ENCODE measurements at regions not wholly inside any gene's neighbourhood (a gene's known extent, or its start where the extent isn't known, plus 50 kb on each side); places are given as distances from the start of the nearest gene placed in this dataset.

DNA sequence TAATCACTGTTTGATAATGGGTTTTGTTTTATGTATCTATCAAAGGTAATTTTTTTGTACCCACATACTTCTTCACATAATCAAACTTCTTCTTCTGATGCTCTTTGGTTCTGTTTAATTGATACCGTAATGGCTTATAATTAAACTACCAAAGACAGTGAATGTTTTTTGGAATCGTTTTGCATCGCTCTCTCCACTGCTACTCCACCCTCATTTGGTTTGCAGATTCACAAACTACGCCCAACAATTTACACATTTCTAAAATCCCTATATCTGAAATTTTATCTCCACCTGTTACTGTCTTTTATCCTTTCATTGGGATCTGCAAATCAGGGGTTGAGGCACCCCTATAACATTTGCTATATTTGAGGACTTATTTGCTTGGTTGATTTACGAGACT is 319.6 kb downstream of the RWDD3 start:
- Mint-ChIP-seq H3K36me3 (ENCODE audit: insufficient read depth) (no peaks in the 10 kb centered on the region), H3K9me3 (peaks cover 20% of the 10 kb centered on the region), H3K4me1 (no peaks in the 10 kb centered on the region), H3K27ac (ENCODE audit: low read depth) (no peak overlapping the region), H3K27me3 (no peaks in the 10 kb centered on the region), H3K4me3 (no peak overlapping the region)
- no peak for DNase-seq (ENCODE audit: low spot score in 2 of 2)
- no peak for ATAC-seq (replicated peaks; ENCODE audit: extremely low read depth, poor library complexity, severe bottlenecking)

GRCh38 chr1:95554408-95554807 is 320.4 kb downstream of the RWDD3 start:
- Mint-ChIP-seq H3K36me3 (ENCODE audit: insufficient read depth) (no peaks in the 10 kb centered on the region), H3K4me3 (no peak overlapping the region), H3K27ac (ENCODE audit: low read depth) (no peak overlapping the region), H3K9me3 (peaks cover 23% of the 10 kb centered on the region), H3K4me1 (no peaks in the 10 kb centered on the region), H3K27me3 (no peaks in the 10 kb centered on the region)
- DNase-seq (ENCODE audit: low spot score in 2 of 2), result no peak
- ATAC-seq (replicated peaks; ENCODE audit: extremely low read depth, poor library complexity, severe bottlenecking), result no peak

GRCh38 chr1:95558791-95559190 is 324.8 kb downstream of the RWDD3 start:
- H3K4me1 Mint-ChIP-seq, result no peaks in the 10 kb centered on the region
- no peak overlapping the region for H3K27ac Mint-ChIP-seq (ENCODE audit: low read depth)
- H3K9me3 Mint-ChIP-seq, result peaks cover 17% of the 10 kb centered on the region
- H3K4me3 Mint-ChIP-seq, result no peak overlapping the region
- no peaks in the 10 kb centered on the region for H3K36me3 Mint-ChIP-seq (ENCODE audit: insufficient read depth)
- H3K27me3 Mint-ChIP-seq, result no peaks in the 10 kb centered on the region
- ATAC-seq (replicated peaks; ENCODE audit: extremely low read depth, poor library complexity, severe bottlenecking) (no peak), DNase-seq (ENCODE audit: low spot score in 2 of 2) (no peak)

DNA sequence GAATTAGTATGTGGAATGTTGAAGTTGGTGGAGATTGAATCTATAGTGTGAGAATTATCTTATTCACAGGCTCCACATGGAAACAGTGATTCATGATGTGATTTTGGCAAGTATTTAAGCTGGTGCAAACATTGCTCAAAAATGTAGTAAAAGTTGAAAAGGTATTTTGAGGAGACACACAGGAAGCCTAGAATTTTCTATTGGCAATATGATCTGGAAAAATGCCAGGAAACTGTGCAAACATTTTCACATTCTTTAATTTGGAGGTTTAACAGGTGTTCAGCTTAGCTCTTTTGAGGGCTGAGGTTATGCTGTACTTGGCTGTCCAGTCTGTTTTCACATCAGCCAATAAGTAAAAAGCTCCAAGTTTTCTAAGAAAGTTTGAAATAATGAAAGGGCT is 327.3 kb downstream of the RWDD3 start:
- Mint-ChIP-seq H3K27ac (ENCODE audit: low read depth) (no peak overlapping the region), H3K4me3 (no peak overlapping the region), H3K9me3 (peaks cover 15% of the 10 kb centered on the region), H3K27me3 (no peaks in the 10 kb centered on the region), H3K36me3 (ENCODE audit: insufficient read depth) (no peaks in the 10 kb centered on the region), H3K4me1 (no peaks in the 10 kb centered on the region)
- DNase-seq (ENCODE audit: low spot score in 2 of 2) (no peak), ATAC-seq (replicated peaks; ENCODE audit: extremely low read depth, poor library complexity, severe bottlenecking) (no peak)

- H3K4me3 Mint-ChIP-seq, result no peak overlapping the region
- no peak for ATAC-seq (replicated peaks; ENCODE audit: extremely low read depth, poor library complexity, severe bottlenecking)
- H3K27ac Mint-ChIP-seq (ENCODE audit: low read depth), result no peak overlapping the region
- H3K4me1 Mint-ChIP-seq, result no peaks in the 10 kb centered on the region
- no peak for DNase-seq (ENCODE audit: low spot score in 2 of 2)
- no peaks in the 10 kb centered on the region for H3K36me3 Mint-ChIP-seq (ENCODE audit: insufficient read depth)
- H3K9me3 Mint-ChIP-seq, result peaks cover 15% of the 10 kb centered on the region
- no peaks in the 10 kb centered on the region for H3K27me3 Mint-ChIP-seq
These were observed 328.2 kb downstream of the RWDD3 start for GRCh38 chr1:95562230-95562629.

DNA sequence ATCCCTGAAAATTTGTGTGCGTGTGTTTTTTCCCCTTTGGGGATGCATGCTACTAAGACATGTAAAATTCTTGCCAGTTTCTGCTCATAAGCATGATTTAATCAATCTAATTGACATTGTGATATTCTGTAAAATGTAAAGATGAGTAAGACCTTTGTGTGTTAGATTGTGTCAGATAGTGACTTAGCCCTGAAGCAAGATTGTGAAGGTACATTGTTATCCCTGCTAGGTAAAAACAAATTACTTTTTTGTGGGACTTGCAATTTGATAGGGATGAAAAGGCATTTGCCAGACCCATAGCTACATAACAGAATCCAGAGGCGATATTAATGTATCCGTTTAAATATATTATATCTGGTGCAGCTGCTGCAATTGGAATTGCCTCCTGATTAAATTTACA is 338.0 kb downstream of the RWDD3 start:
- no peaks in the 10 kb centered on the region for H3K4me1 Mint-ChIP-seq
- no peaks in the 10 kb centered on the region for H3K27me3 Mint-ChIP-seq
- ATAC-seq (replicated peaks; ENCODE audit: extremely low read depth, poor library complexity, severe bottlenecking) (no peak), DNase-seq (ENCODE audit: low spot score in 2 of 2) (no peak)
- H3K36me3 Mint-ChIP-seq (ENCODE audit: insufficient read depth), result no peaks in the 10 kb centered on the region
- H3K9me3 Mint-ChIP-seq, result peaks cover 19% of the 10 kb centered on the region
- H3K27ac Mint-ChIP-seq (ENCODE audit: low read depth), result no peak overlapping the region
- no peak overlapping the region for H3K4me3 Mint-ChIP-seq

DNA sequence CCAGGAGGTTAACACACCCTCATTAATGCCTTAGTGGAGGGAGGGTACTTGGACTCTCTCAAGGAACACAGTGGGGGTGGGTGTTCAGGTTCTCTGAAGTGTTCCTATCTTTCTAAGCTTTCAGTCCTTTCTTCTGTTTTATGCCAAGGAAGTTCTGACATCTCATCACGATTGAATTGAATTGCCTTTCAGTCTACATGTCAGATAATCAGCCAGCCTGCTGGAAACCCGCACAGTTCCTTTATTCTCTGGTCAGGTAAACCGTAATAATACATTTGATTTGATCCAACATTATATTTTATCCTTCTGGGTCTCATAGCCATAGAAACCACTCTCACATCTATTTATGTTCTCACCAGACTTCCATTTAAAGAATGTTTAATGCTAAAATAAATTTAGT is 339.0 kb downstream of the RWDD3 start:
- H3K36me3 Mint-ChIP-seq (ENCODE audit: insufficient read depth), result no peaks in the 10 kb centered on the region
- ATAC-seq (replicated peaks; ENCODE audit: extremely low read depth, poor library complexity, severe bottlenecking), result no peak
- no peaks in the 10 kb centered on the region for H3K27me3 Mint-ChIP-seq
- H3K4me3 Mint-ChIP-seq, result no peak overlapping the region
- no peak overlapping the region for H3K27ac Mint-ChIP-seq (ENCODE audit: low read depth)
- peaks cover 24% of the 10 kb centered on the region for H3K9me3 Mint-ChIP-seq
- no peaks in the 10 kb centered on the region for H3K4me1 Mint-ChIP-seq
- DNase-seq (ENCODE audit: low spot score in 2 of 2), result no peak

DNA sequence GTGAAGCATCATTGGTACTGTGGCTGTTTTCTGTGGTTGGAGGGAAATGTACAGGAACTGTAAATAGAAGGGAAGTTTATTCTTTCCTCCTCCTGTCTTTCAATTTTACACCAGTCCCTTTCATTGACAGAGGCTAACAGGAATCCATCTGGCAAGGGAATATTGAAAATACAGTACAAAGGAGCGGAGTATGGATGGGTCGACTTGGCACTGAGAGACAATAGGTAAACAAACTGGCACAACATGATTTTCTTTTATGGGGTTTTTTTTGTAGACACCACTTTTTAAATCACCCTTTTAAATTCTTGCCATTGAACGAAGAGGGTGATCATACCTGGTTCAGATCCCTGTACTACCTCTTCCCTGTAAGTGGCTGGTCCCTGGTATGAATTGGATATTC is 341.3 kb downstream of the RWDD3 start:
- DNase-seq (ENCODE audit: low spot score in 2 of 2) (no peak), ATAC-seq (replicated peaks; ENCODE audit: extremely low read depth, poor library complexity, severe bottlenecking) (no peak)
- H3K9me3 Mint-ChIP-seq, result peaks cover 34% of the 10 kb centered on the region
- H3K27ac Mint-ChIP-seq (ENCODE audit: low read depth), result no peak overlapping the region
- no peaks in the 10 kb centered on the region for H3K27me3 Mint-ChIP-seq
- no peak overlapping the region for H3K4me3 Mint-ChIP-seq
- H3K36me3 Mint-ChIP-seq (ENCODE audit: insufficient read depth), result no peaks in the 10 kb centered on the region
- H3K4me1 Mint-ChIP-seq, result no peaks in the 10 kb centered on the region

DNA sequence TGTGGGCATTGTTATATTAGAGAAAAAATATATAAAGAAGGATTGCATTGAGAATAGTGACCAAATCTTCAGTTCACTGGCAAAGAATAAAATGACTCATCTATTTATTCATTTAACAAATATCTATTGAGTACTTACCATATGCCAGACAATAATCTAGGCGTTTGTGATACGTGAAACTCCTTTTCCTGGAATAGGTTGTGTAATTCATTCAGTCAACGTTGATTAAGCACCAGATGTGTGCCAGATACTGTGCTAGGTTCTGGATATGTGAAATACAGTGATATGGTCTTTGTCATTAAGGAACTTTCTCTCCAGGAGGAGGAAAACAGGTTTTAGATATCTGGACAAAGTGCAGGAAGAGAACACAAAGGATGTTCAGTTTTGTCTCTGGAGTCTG is 344.5 kb downstream of the RWDD3 start:
- Mint-ChIP-seq H3K9me3 (peaks cover 30% of the 10 kb centered on the region), H3K4me3 (no peak overlapping the region), H3K27ac (ENCODE audit: low read depth) (no peak overlapping the region), H3K4me1 (no peaks in the 10 kb centered on the region), H3K36me3 (ENCODE audit: insufficient read depth) (no peaks in the 10 kb centered on the region), H3K27me3 (no peaks in the 10 kb centered on the region)
- DNase-seq (ENCODE audit: low spot score in 2 of 2), result no peak
- ATAC-seq (replicated peaks; ENCODE audit: extremely low read depth, poor library complexity, severe bottlenecking), result no peak

- H3K4me3 Mint-ChIP-seq, result no peak overlapping the region
- ATAC-seq (replicated peaks; ENCODE audit: extremely low read depth, poor library complexity, severe bottlenecking), result no peak
- peaks cover 14% of the 10 kb centered on the region for H3K9me3 Mint-ChIP-seq
- H3K36me3 Mint-ChIP-seq (ENCODE audit: insufficient read depth), result no peaks in the 10 kb centered on the region
- H3K27ac Mint-ChIP-seq (ENCODE audit: low read depth), result no peak overlapping the region
- no peaks in the 10 kb centered on the region for H3K27me3 Mint-ChIP-seq
- no peaks in the 10 kb centered on the region for H3K4me1 Mint-ChIP-seq
- no peak for DNase-seq (ENCODE audit: low spot score in 2 of 2)
These were observed 348.2 kb downstream of the RWDD3 start for GRCh38 chr1:95582191-95582590.

DNA sequence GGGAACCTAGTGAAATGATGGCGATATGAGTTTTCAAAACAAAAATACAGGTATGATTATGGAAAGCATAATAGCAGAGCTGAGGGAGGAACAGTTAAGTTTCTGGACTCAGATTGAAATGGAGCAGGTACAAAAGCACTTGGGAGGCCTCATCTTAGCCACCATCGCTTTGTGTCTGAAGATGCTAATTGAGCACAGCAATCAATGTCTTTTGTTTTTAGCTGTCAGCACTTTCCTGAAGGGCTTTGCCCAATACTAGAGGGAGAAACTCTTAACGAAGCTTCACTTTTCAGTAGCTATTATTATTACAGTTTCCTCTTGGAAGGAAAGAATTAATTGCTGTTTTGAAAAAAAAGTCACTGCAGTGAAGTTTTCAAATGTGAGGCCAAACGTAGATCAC is 348.7 kb downstream of the RWDD3 start:
- H3K4me3 Mint-ChIP-seq, result no peak overlapping the region
- H3K27ac Mint-ChIP-seq (ENCODE audit: low read depth), result no peak overlapping the region
- H3K4me1 Mint-ChIP-seq, result no peaks in the 10 kb centered on the region
- DNase-seq (ENCODE audit: low spot score in 2 of 2), result no peak
- no peaks in the 10 kb centered on the region for H3K27me3 Mint-ChIP-seq
- no peak for ATAC-seq (replicated peaks; ENCODE audit: extremely low read depth, poor library complexity, severe bottlenecking)
- H3K36me3 Mint-ChIP-seq (ENCODE audit: insufficient read depth), result no peaks in the 10 kb centered on the region
- H3K9me3 Mint-ChIP-seq, result peaks cover 10% of the 10 kb centered on the region

DNA sequence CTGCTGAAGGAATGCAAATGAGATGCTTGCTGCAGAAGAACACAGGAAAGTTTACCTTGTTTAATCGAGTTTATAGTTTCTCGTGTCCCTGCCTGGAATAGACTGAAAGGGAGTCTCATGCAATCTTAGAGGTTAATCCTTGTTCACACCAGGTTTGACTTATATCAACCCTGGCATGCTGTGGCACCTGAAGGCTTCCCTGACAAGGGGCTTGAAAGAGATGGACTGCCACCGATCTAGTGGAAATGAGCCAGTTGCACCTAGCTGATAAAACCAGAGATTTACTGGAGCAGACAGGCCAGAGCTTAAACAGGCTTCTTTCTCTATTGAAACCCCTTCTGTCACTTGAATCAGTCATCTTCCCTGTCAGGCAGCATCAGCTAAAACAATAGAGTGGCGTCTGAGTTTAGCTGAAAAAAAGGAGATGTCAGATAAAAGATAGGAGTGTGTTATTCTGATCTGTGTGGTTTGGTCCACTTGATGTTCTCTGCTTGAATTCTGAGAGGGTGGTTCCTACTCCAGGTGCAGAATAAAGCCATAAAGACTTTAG is 349.7 kb downstream of the RWDD3 start:
- Mint-ChIP-seq H3K36me3 (ENCODE audit: insufficient read depth) (no peaks in the 10 kb centered on the region), H3K4me1 (no peaks in the 10 kb centered on the region), H3K27me3 (no peaks in the 10 kb centered on the region), H3K4me3 (no peak overlapping the region), H3K9me3 (peaks cover 7% of the 10 kb centered on the region), H3K27ac (ENCODE audit: low read depth) (no peak overlapping the region)
- DNase-seq (ENCODE audit: low spot score in 2 of 2) (no peak), ATAC-seq (replicated peaks; ENCODE audit: extremely low read depth, poor library complexity, severe bottlenecking) (no peak)

GRCh38 chr1:95584315-95584714 is 350.3 kb downstream of the RWDD3 start:
- Mint-ChIP-seq H3K9me3 (peaks cover 1% of the 10 kb centered on the region), H3K27ac (ENCODE audit: low read depth) (no peak overlapping the region), H3K4me1 (no peaks in the 10 kb centered on the region), H3K4me3 (no peak overlapping the region), H3K27me3 (no peaks in the 10 kb centered on the region), H3K36me3 (ENCODE audit: insufficient read depth) (no peaks in the 10 kb centered on the region)
- ATAC-seq (replicated peaks; ENCODE audit: extremely low read depth, poor library complexity, severe bottlenecking) (no peak), DNase-seq (ENCODE audit: low spot score in 2 of 2) (no peak)

DNA sequence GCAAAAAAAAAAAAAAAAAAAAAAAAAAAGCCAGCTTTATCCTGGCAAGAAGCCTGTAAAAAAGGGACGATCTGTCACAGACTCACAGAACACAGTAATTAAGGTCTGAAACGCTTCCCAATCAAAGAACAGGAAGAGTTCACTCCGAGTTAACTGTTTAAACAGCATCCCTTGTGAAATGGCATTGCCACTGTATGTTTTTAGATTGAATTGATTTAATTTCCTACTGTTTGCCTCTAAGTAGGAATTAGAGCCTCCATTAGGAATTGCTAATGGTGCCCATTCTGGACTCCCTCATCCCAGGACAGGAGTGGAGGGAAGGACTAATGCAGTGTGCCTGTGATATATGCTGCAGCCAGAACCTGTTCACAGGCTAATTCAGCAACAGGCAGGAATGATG is 370.8 kb downstream of the RWDD3 start:
- Mint-ChIP-seq H3K4me3 (no peak overlapping the region), H3K9me3 (peaks cover 17% of the 10 kb centered on the region), H3K36me3 (ENCODE audit: insufficient read depth) (no peaks in the 10 kb centered on the region), H3K27me3 (no peaks in the 10 kb centered on the region), H3K27ac (ENCODE audit: low read depth) (no peak overlapping the region), H3K4me1 (no peaks in the 10 kb centered on the region)
- no peak for ATAC-seq (replicated peaks; ENCODE audit: extremely low read depth, poor library complexity, severe bottlenecking)
- DNase-seq (ENCODE audit: low spot score in 2 of 2), result no peak
